NT2/D1 (cell line): ENCODE measurements at regions not wholly inside any gene's neighbourhood (a gene's known extent, or its start where the extent isn't known, plus 50 kb on each side); places are given as distances from the start of the nearest gene placed in this dataset.

Experiments used
- SUZ12 ChIP-seq: IDR thresholded peaks from 2 replicates; pipeline ENCODE4 v1.6.1; 2011; ENCODE audit not compliant: insufficient read length, insufficient read depth; ENCODE audit errors: extremely low read depth
- YY1 ChIP-seq: IDR thresholded peaks from 2 replicates; pipeline ENCODE4 v1.6.1; 2011; ENCODE audit not compliant: insufficient read length, insufficient read depth
- ZNF274 ChIP-seq: IDR thresholded peaks from 2 replicates; pipeline ENCODE4 v1.6.1; 2011; ENCODE audit warnings: mild to moderate bottlenecking, low read depth, low read length

DNA sequence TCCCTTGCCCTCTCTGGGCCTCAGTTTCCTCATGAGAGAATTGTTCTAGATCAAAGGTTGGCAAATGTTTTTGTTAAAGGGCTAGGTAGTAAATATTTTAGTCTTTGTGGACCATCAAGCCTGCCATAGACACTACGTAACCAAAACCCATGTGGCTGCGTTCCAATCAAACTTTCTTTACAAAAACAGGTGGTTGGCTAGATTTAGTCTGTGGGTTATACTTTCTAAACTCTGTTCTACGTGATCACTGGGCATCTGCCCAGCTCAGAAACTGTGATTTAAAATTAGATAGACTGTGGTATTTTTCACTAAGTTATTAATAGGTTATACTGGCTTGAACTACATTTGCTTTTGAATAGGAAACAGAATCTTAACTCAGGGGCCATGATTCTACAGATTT, 149.8 kb upstream of the DCC start:
- TF ChIP-seq ZNF274, result no peak
- TF ChIP-seq YY1, result no peak
- no peak for TF ChIP-seq SUZ12
